ENCODE measurements at regions not wholly inside any gene's neighbourhood (a gene's known extent, or its start where the extent isn't known, plus 50 kb on each side); places are given as distances from the start of the nearest gene placed in this dataset.

- Histone ChIP-seq H3K4me3 (no peak overlapping the region), H3K27ac (no peak overlapping the region), H3K36me3 (no peaks in the 10 kb centered on the region), H3K27me3 (replicated peaks; ENCODE audit: insufficient read depth) (no peaks in the 10 kb centered on the region), H3K9me3 (no peaks in the 10 kb centered on the region), H3K4me1 (replicated peaks) (no peaks in the 10 kb centered on the region)
- WGBS: 80% methylated on average over 2 of the region's 2 CpGs
- DNase-seq (ENCODE audit: low spot score): no peak
- TF ChIP-seq POLR2AphosphoS5 (IDR thresholded peaks at IDR 0.05): no peak
- intact Hi-C loops (cut with DNase I): no loop called here
These were observed 82.7 kb downstream of the TBXT start for GRCh38 chr6:166084951-166085350.

DNA sequence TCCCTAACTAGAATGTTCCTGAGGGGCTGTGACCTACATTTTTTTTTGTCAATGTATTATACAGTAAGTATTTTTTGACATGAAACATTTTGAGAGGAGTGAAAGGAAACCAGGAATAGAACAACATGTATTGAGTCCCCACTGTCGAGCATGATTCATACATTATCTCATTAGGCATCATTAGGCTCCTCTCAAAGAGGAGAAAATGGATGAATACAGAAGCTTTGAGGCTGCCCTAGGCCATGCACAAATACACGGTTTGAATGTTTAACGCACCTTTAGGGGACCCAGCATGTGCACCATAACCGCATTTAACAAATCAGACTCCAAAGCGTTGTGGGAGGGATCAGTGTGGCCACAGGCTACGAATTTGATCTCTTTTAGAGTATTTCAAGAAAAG, 87.8 kb downstream of the TBXT start:
- intact Hi-C loops (cut with DNase I): no loop called here
- no peak for TF ChIP-seq POLR2AphosphoS5 (IDR thresholded peaks at IDR 0.05)
- TF ChIP-seq, protein P1, sequence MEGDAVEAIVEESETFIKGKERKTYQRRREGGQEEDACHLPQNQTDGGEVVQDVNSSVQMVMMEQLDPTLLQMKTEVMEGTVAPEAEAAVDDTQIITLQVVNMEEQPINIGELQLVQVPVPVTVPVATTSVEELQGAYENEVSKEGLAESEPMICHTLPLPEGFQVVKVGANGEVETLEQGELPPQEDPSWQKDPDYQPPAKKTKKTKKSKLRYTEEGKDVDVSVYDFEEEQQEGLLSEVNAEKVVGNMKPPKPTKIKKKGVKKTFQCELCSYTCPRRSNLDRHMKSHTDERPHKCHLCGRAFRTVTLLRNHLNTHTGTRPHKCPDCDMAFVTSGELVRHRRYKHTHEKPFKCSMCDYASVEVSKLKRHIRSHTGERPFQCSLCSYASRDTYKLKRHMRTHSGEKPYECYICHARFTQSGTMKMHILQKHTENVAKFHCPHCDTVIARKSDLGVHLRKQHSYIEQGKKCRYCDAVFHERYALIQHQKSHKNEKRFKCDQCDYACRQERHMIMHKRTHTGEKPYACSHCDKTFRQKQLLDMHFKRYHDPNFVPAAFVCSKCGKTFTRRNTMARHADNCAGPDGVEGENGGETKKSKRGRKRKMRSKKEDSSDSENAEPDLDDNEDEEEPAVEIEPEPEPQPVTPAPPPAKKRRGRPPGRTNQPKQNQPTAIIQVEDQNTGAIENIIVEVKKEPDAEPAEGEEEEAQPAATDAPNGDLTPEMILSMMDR (IDR thresholded peaks at IDR 0.05): no peak
- TF ChIP-seq POLR2A (IDR thresholded peaks at IDR 0.05): no peak
- Histone ChIP-seq H3K4me1 (replicated peaks) (no peaks in the 10 kb centered on the region), H3K4me3 (no peak overlapping the region), H3K36me3 (no peaks in the 10 kb centered on the region), H3K9me3 (no peaks in the 10 kb centered on the region), H3K27ac (no peak overlapping the region), H3K27me3 (replicated peaks; ENCODE audit: insufficient read depth) (peaks cover 9% of the 10 kb centered on the region)
- 85% methylated on average over 6 of the region's 6 CpGs for WGBS
- DNase-seq (ENCODE audit: low spot score): no peak

- Histone ChIP-seq H3K36me3 (no peaks in the 10 kb centered on the region), H3K27ac (no peak overlapping the region), H3K9me3 (no peaks in the 10 kb centered on the region), H3K4me3 (no peak overlapping the region), H3K27me3 (replicated peaks; ENCODE audit: insufficient read depth) (peaks cover 14% of the 10 kb centered on the region), H3K4me1 (replicated peaks) (no peaks in the 10 kb centered on the region)
- DNase-seq (ENCODE audit: low spot score): no peak
- TF ChIP-seq POLR2A (IDR thresholded peaks at IDR 0.05) (no peak), POLR2AphosphoS5 (IDR thresholded peaks at IDR 0.05) (no peak)
- TF ChIP-seq, protein P1 (IDR thresholded peaks at IDR 0.05): no peak
- intact Hi-C loops (cut with DNase I): no loop called here
- WGBS: 31% methylated on average over 3 of the region's 3 CpGs
These were observed 89.4 kb downstream of the TBXT start for GRCh38 chr6:166078294-166078693.

- no peak overlapping the region for H3K27ac ChIP-seq
- intact Hi-C loops (cut with DNase I): no loop called here
- H3K27me3 ChIP-seq (replicated peaks; ENCODE audit: insufficient read depth): peaks cover 18% of the 10 kb centered on the region
- H3K4me1 ChIP-seq (replicated peaks): no peaks in the 10 kb centered on the region
- H3K9me3 ChIP-seq: no peaks in the 10 kb centered on the region
- no peak for TF ChIP-seq POLR2AphosphoS5 (IDR thresholded peaks at IDR 0.05)
- no peak for TF ChIP-seq POLR2A (IDR thresholded peaks at IDR 0.05)
- TF ChIP-seq, protein P1 (IDR thresholded peaks at IDR 0.05): no peak
- no peak overlapping the region for H3K4me3 ChIP-seq
- 82% methylated on average over 4 of the region's 4 CpGs for WGBS
- no peaks in the 10 kb centered on the region for H3K36me3 ChIP-seq
- no peak for DNase-seq (ENCODE audit: low spot score)
These were observed 91.0 kb downstream of the TBXT start for GRCh38 chr6:166076625-166077024.

GRCh38 chr6:166075925-166076324, 91.7 kb downstream of the TBXT start:
- intact Hi-C loops (cut with DNase I): no loop called here
- TF ChIP-seq POLR2A (IDR thresholded peaks at IDR 0.05): no peak
- TF ChIP-seq, protein P1 (IDR thresholded peaks at IDR 0.05): no peak
- Histone ChIP-seq H3K27ac (no peak overlapping the region), H3K27me3 (replicated peaks; ENCODE audit: insufficient read depth) (peaks cover 21% of the 10 kb centered on the region), H3K9me3 (no peaks in the 10 kb centered on the region), H3K4me3 (no peak overlapping the region), H3K4me1 (replicated peaks) (no peaks in the 10 kb centered on the region), H3K36me3 (no peaks in the 10 kb centered on the region)
- WGBS: 77% methylated on average over 3 of the region's 5 CpGs
- DNase-seq (ENCODE audit: low spot score): no peak

Measured in prostate gland (tissue), 2 donors.